ENCODE measurements at regions not wholly inside any gene's neighbourhood (a gene's known extent, or its start where the extent isn't known, plus 50 kb on each side); places are given as distances from the start of the nearest gene placed in this dataset.
"Not testable (repeated sequence)": the region's sequence is repeated elsewhere in the genome, so short reads cannot be mapped to it uniquely, and the experiment has no call there.

GRCh38 chrX:67347145-67347544 is 196.7 kb upstream of the AR start:
- Histone ChIP-seq H3K36me3 (ENCODE audit: control insufficient read depth, insufficient read depth, low read length, severe bottlenecking) (no peaks in the 10 kb centered on the region), H3K4me3 (ENCODE audit: low read length) (no peak overlapping the region), H3K4me1 (ENCODE audit: control insufficient read depth, insufficient read depth, low read length) (no peaks in the 10 kb centered on the region), H3K9ac (ENCODE audit: low read length) (no peak overlapping the region), H3K27me3 (replicated peaks; ENCODE audit: control insufficient read depth, insufficient read depth, low read length) (no peaks in the 10 kb centered on the region), H3K9me3 (ENCODE audit: control insufficient read depth, low read length) (peaks cover 16% of the 10 kb centered on the region)
- DNase-seq (ENCODE audit: low read depth): no peak

GRCh38 chrX:67351411-67351810 is 192.4 kb upstream of the AR start:
- H3K9ac ChIP-seq (ENCODE audit: low read length): no peak overlapping the region
- peaks cover 3% of the 10 kb centered on the region for H3K4me1 ChIP-seq (ENCODE audit: control insufficient read depth, insufficient read depth, low read length)
- DNase-seq (ENCODE audit: low read depth): no peak
- H3K9me3 ChIP-seq (ENCODE audit: control insufficient read depth, low read length): peaks cover 12% of the 10 kb centered on the region
- H3K4me3 ChIP-seq (ENCODE audit: low read length): no peak overlapping the region
- no peaks in the 10 kb centered on the region for H3K36me3 ChIP-seq (ENCODE audit: control insufficient read depth, insufficient read depth, low read length, severe bottlenecking)
- no peaks in the 10 kb centered on the region for H3K27me3 ChIP-seq (replicated peaks; ENCODE audit: control insufficient read depth, insufficient read depth, low read length)

GRCh38 chrX:67353651-67354370 is 190.0 kb upstream of the AR start:
- Histone ChIP-seq H3K4me1 (ENCODE audit: control insufficient read depth, insufficient read depth, low read length) (peaks cover 3% of the 10 kb centered on the region), H3K9ac (ENCODE audit: low read length) (no peak overlapping the region)

GRCh38 chrX:67361267-67361666 is 182.6 kb upstream of the AR start:
- H3K36me3 ChIP-seq (ENCODE audit: control insufficient read depth, insufficient read depth, low read length, severe bottlenecking); H3K4me1 ChIP-seq (ENCODE audit: control insufficient read depth, insufficient read depth, low read length); H3K9ac ChIP-seq (ENCODE audit: low read length); H3K27me3 ChIP-seq (replicated peaks; ENCODE audit: control insufficient read depth, insufficient read depth, low read length); H3K4me3 ChIP-seq (ENCODE audit: low read length); DNase-seq (ENCODE audit: low read depth): not testable (repeated sequence)
- H3K9me3 ChIP-seq (ENCODE audit: control insufficient read depth, low read length): peaks cover 36% of the 10 kb centered on the region

More at GRCh38 chrX:67353651-67354370, 190.0 kb upstream of the AR start:
- no peaks in the 10 kb centered on the region for H3K36me3 ChIP-seq (ENCODE audit: control insufficient read depth, insufficient read depth, low read length, severe bottlenecking)
- peaks cover 12% of the 10 kb centered on the region for H3K9me3 ChIP-seq (ENCODE audit: control insufficient read depth, low read length)
- H3K27me3 ChIP-seq (replicated peaks; ENCODE audit: control insufficient read depth, insufficient read depth, low read length): no peaks in the 10 kb centered on the region
- DNase-seq (ENCODE audit: low read depth): no peak
- no peak overlapping the region for H3K4me3 ChIP-seq (ENCODE audit: low read length)

GRCh38 chrX:67384403-67384802 is 159.4 kb upstream of the AR start:
- Histone ChIP-seq H3K9ac (ENCODE audit: low read length) (no peak overlapping the region), H3K27me3 (replicated peaks; ENCODE audit: control insufficient read depth, insufficient read depth, low read length) (no peaks in the 10 kb centered on the region), H3K4me3 (ENCODE audit: low read length) (no peak overlapping the region), H3K9me3 (ENCODE audit: control insufficient read depth, low read length) (peaks cover 51% of the 10 kb centered on the region), H3K36me3 (ENCODE audit: control insufficient read depth, insufficient read depth, low read length, severe bottlenecking) (no peaks in the 10 kb centered on the region), H3K4me1 (ENCODE audit: control insufficient read depth, insufficient read depth, low read length) (no peaks in the 10 kb centered on the region)
- no peak for DNase-seq (ENCODE audit: low read depth)

- Histone ChIP-seq H3K4me3 (ENCODE audit: low read length) (no peak overlapping the region), H3K9ac (ENCODE audit: low read length) (no peak overlapping the region), H3K27me3 (replicated peaks; ENCODE audit: control insufficient read depth, insufficient read depth, low read length) (no peaks in the 10 kb centered on the region), H3K9me3 (ENCODE audit: control insufficient read depth, low read length) (peaks cover 7% of the 10 kb centered on the region), H3K36me3 (ENCODE audit: control insufficient read depth, insufficient read depth, low read length, severe bottlenecking) (no peaks in the 10 kb centered on the region), H3K4me1 (ENCODE audit: control insufficient read depth, insufficient read depth, low read length) (no peaks in the 10 kb centered on the region)
- no peak for DNase-seq (ENCODE audit: low read depth)
These were observed 135.3 kb upstream of the AR start for GRCh38 chrX:67408423-67409079.

- Histone ChIP-seq H3K9ac (ENCODE audit: low read length) (no peak overlapping the region), H3K4me3 (ENCODE audit: low read length) (no peak overlapping the region), H3K9me3 (ENCODE audit: control insufficient read depth, low read length) (peaks cover 17% of the 10 kb centered on the region), H3K36me3 (ENCODE audit: control insufficient read depth, insufficient read depth, low read length, severe bottlenecking) (no peaks in the 10 kb centered on the region), H3K27me3 (replicated peaks; ENCODE audit: control insufficient read depth, insufficient read depth, low read length) (no peaks in the 10 kb centered on the region), H3K4me1 (ENCODE audit: control insufficient read depth, insufficient read depth, low read length) (no peaks in the 10 kb centered on the region)
- no peak for DNase-seq (ENCODE audit: low read depth)
These were observed 127.9 kb upstream of the AR start for GRCh38 chrX:67415937-67416336.

GRCh38 chrX:67426946-67427345 is 116.9 kb upstream of the AR start:
- Histone ChIP-seq H3K4me3 (ENCODE audit: low read length) (no peak overlapping the region), H3K36me3 (ENCODE audit: control insufficient read depth, insufficient read depth, low read length, severe bottlenecking) (no peaks in the 10 kb centered on the region), H3K9me3 (ENCODE audit: control insufficient read depth, low read length) (peaks cover 46% of the 10 kb centered on the region), H3K27me3 (replicated peaks; ENCODE audit: control insufficient read depth, insufficient read depth, low read length) (no peaks in the 10 kb centered on the region), H3K4me1 (ENCODE audit: control insufficient read depth, insufficient read depth, low read length) (no peaks in the 10 kb centered on the region), H3K9ac (ENCODE audit: low read length) (no peak overlapping the region)
- no peak for DNase-seq (ENCODE audit: low read depth)

GRCh38 chrX:67435536-67435935 is 108.3 kb upstream of the AR start:
- no peaks in the 10 kb centered on the region for H3K4me1 ChIP-seq (ENCODE audit: control insufficient read depth, insufficient read depth, low read length)
- no peaks in the 10 kb centered on the region for H3K36me3 ChIP-seq (ENCODE audit: control insufficient read depth, insufficient read depth, low read length, severe bottlenecking)
- no peak overlapping the region for H3K9ac ChIP-seq (ENCODE audit: low read length)

GRCh38 chrX:67436867-67437266 is 107.0 kb upstream of the AR start:
- H3K9ac ChIP-seq (ENCODE audit: low read length): no peak overlapping the region
- no peak for DNase-seq (ENCODE audit: low read depth)

More at GRCh38 chrX:67435536-67435935, 108.3 kb upstream of the AR start:
- no peak overlapping the region for H3K4me3 ChIP-seq (ENCODE audit: low read length)
- no peak for DNase-seq (ENCODE audit: low read depth)
- peaks cover 12% of the 10 kb centered on the region for H3K9me3 ChIP-seq (ENCODE audit: control insufficient read depth, low read length)
- peaks cover 9% of the 10 kb centered on the region for H3K27me3 ChIP-seq (replicated peaks; ENCODE audit: control insufficient read depth, insufficient read depth, low read length)

GRCh38 chrX:67437821-67438220 is 106.0 kb upstream of the AR start:
- Histone ChIP-seq H3K4me3 (ENCODE audit: low read length) (no peak overlapping the region), H3K36me3 (ENCODE audit: control insufficient read depth, insufficient read depth, low read length, severe bottlenecking) (no peaks in the 10 kb centered on the region)

More at GRCh38 chrX:67436867-67437266, 107.0 kb upstream of the AR start:
- Histone ChIP-seq H3K4me1 (ENCODE audit: control insufficient read depth, insufficient read depth, low read length) (no peaks in the 10 kb centered on the region), H3K4me3 (ENCODE audit: low read length) (no peak overlapping the region), H3K27me3 (replicated peaks; ENCODE audit: control insufficient read depth, insufficient read depth, low read length) (peaks cover 9% of the 10 kb centered on the region), H3K36me3 (ENCODE audit: control insufficient read depth, insufficient read depth, low read length, severe bottlenecking) (no peaks in the 10 kb centered on the region), H3K9me3 (ENCODE audit: control insufficient read depth, low read length) (peaks cover 8% of the 10 kb centered on the region)

More at GRCh38 chrX:67437821-67438220, 106.0 kb upstream of the AR start:
- H3K4me1 ChIP-seq (ENCODE audit: control insufficient read depth, insufficient read depth, low read length): no peaks in the 10 kb centered on the region
- H3K9me3 ChIP-seq (ENCODE audit: control insufficient read depth, low read length): peaks cover 8% of the 10 kb centered on the region
- no peak overlapping the region for H3K9ac ChIP-seq (ENCODE audit: low read length)
- no peak for DNase-seq (ENCODE audit: low read depth)
- peaks cover 7% of the 10 kb centered on the region for H3K27me3 ChIP-seq (replicated peaks; ENCODE audit: control insufficient read depth, insufficient read depth, low read length)

All from adipocyte (in vitro differentiated cells).